Right lobe of liver (tissue), 6 donors: ENCODE measurements at regions not wholly inside any gene's neighbourhood (a gene's known extent, or its start where the extent isn't known, plus 50 kb on each side); places are given as distances from the start of the nearest gene placed in this dataset.

ENCODE experiments used
- ATAC-seq, 4 donors: fragments of 200-7000 bp; cut with Tn5 transposase; one replicate each; pipeline ENCODE4 v1.9.1; 2020; ENCODE audit warnings: mild to moderate bottlenecking in 4 of 4, moderate library complexity in 4 of 4
- DNase-seq, 3 donors: peaks; one replicate each; pipeline ENCODE4 v3.0.0-alpha.2; 2020
- H3K27ac ChIP-seq, 3 donors: fragments of 200-600 bp; one replicate each; pipeline ENCODE4 v1.8.0; 2022
- H3K27me3 ChIP-seq, 2 donors: fragments of 200-600 bp; one replicate each; pipeline ENCODE4 v1.8.0; 2022
- H3K36me3 ChIP-seq, 4 donors: fragments of 200-600 bp; sonication (generic) in 1 of 4; one replicate each; pipeline versions ENCODE4 v1.5.1 to v1.8.0; 2017 to 2022; ENCODE audit warnings: control low read depth in 1 of 4
- H3K4me1 ChIP-seq, 4 donors: fragments of 200-600 bp; sonication (generic) in 1 of 4; one replicate each; pipeline versions ENCODE4 v1.5.1 to v1.8.0; 2017 to 2022; ENCODE audit warnings: control low read depth in 1 of 4
- H3K4me3 ChIP-seq, 3 donors: fragments of 200-600 bp; one replicate each; pipeline ENCODE4 v1.8.0; 2022
- H3K9me3 ChIP-seq, 4 donors: fragments of 200-600 bp; sonication (generic) in 1 of 4; one replicate each; pipeline versions ENCODE4 v1.5.1 to v1.8.0; 2017 to 2022; ENCODE audit warnings: control low read depth in 1 of 4
- CTCF ChIP-seq, 4 donors: fragments of 200-600 bp in 3 of 4; fragments of 450-650 bp in 1 of 4; IDR thresholded peaks; one replicate each; pipeline versions ENCODE4 v1.5.1 to v1.8.0; 2016 to 2022; ENCODE audit warnings: antibody characterized with exemption in 4 of 4, mild to moderate bottlenecking in 2 of 4
- POLR2A ChIP-seq: fragments of 450-650 bp; IDR thresholded peaks from one replicate; pipeline ENCODE4 v1.6.1; 2017; ENCODE audit warnings: antibody characterized with exemption, mild to moderate bottlenecking
- WGBS: methylation state at CpG from one replicate; pipeline ENCODE4 v1.1.6; 2018; ENCODE audit warnings: low coverage, low lambda C conversion rate; ENCODE audit not compliant: insufficient coverage; ENCODE audit errors: missing lambda C conversion rate; 5-methylcytosine and 5-hydroxymethylcytosine counted together
- intact Hi-C, 2 donors: fragments of 100-400 bp; cut with DNase I; formaldehyde crosslinking; loops; one replicate each; pipeline versions ENCODE4 v1.11.2 to v1.14.1; 2022
- donor health status: DM: no; HTN: yes; CAD: no.
- donor health status: DM: no; HTN: no; CAD: no.
- donor health status: DM: no; HTN: no; CAD: no.
- donor health status: DM: no; HTN: yes; CAD: no.
- donor health status: DM: no; HTN: yes; CAD: no.

- Histone ChIP-seq H3K36me3 (no peaks in the 10 kb centered on the region), H3K9me3 (no peaks in the 10 kb centered on the region), H3K27me3 (no peaks in the 10 kb centered on the region), H3K4me1 (no peaks in the 10 kb centered on the region), H3K27ac (no peak overlapping the region), H3K4me3 (no peak overlapping the region)
- WGBS: 73% methylated on average over 5 of the region's 5 CpGs
- no peak for ATAC-seq
- intact Hi-C loops: no loop called here
- DNase-seq: no peak
- no peak for TF ChIP-seq POLR2A
- TF ChIP-seq CTCF (IDR thresholded peaks at IDR 0.05): no peak
These were observed 191.4 kb upstream of the CDYL start for GRCh38 chr6:4584801-4585200.

- no peak for DNase-seq
- H3K9me3 ChIP-seq: no peaks in the 10 kb centered on the region
- H3K36me3 ChIP-seq: no peaks in the 10 kb centered on the region
- TF ChIP-seq CTCF (IDR thresholded peaks at IDR 0.05): no peak
- TF ChIP-seq POLR2A: no peak
- no peaks in the 10 kb centered on the region for H3K27me3 ChIP-seq
- H3K4me3 ChIP-seq: no peak overlapping the region
- WGBS: 61% methylated on average over 7 of the region's 8 CpGs
- intact Hi-C loops: no loop called here
- H3K4me1 ChIP-seq: no peaks in the 10 kb centered on the region
- peak in 1 of 4 donors; percentile 59 for ATAC-seq
- H3K27ac ChIP-seq: no peak overlapping the region
These were observed 193.4 kb upstream of the CDYL start for GRCh38 chr6:4582506-4583417.

- Histone ChIP-seq H3K27ac (no peak overlapping the region), H3K27me3 (no peaks in the 10 kb centered on the region), H3K36me3 (no peaks in the 10 kb centered on the region), H3K4me1 (no peaks in the 10 kb centered on the region), H3K4me3 (no peak overlapping the region), H3K9me3 (no peaks in the 10 kb centered on the region)
- WGBS: 29% methylated on average over 5 of the region's 6 CpGs
- DNase-seq (no peak), ATAC-seq (peak in 3 of 4 donors; percentile 25 to 63 (median 29))
- intact Hi-C loops: no loop called here
- TF ChIP-seq CTCF (IDR thresholded peaks at IDR 0.05) (no peak), POLR2A (no peak)
These were observed 194.5 kb upstream of the CDYL start for GRCh38 chr6:4581468-4582385.

GRCh38 chr6:4580361-4580760 lies 195.8 kb upstream of the CDYL start:
- Histone ChIP-seq H3K36me3 (no peaks in the 10 kb centered on the region), H3K4me3 (no peak overlapping the region), H3K27me3 (no peaks in the 10 kb centered on the region), H3K27ac (no peak overlapping the region), H3K9me3 (no peaks in the 10 kb centered on the region), H3K4me1 (no peaks in the 10 kb centered on the region)
- 67% methylated on average over 1 of the region's 1 CpG for WGBS
- intact Hi-C loops: no loop called here
- no peak for ATAC-seq
- no peak for TF ChIP-seq POLR2A
- TF ChIP-seq CTCF (IDR thresholded peaks at IDR 0.05): no peak
- no peak for DNase-seq
